H9 (cell line): ENCODE measurements at regions not wholly inside any gene's neighbourhood (a gene's known extent, or its start where the extent isn't known, plus 50 kb on each side); places are given as distances from the start of the nearest gene placed in this dataset.

Experiments
- DNase-seq: peaks from one replicate; pipeline ENCODE4 v3.0.0-alpha.2; 2017
- H2AFZ ChIP-seq: one replicate; pipeline ENCODE4 v1.6.1; 2013; ENCODE audit warnings: mild to moderate bottlenecking, low read length, control low read depth, moderate library complexity
- H2AK5ac ChIP-seq: 2 replicates; pipeline ENCODE4 v1.6.1; 2013; ENCODE audit warnings: low read length, control low read depth, mixed read lengths; ENCODE audit not compliant: insufficient read length
- H2BK120ac ChIP-seq: one replicate; pipeline ENCODE4 v1.6.1; 2013; ENCODE audit warnings: low read depth, mild to moderate bottlenecking, low read length, control low read depth, inconsistent platforms; ENCODE audit not compliant: poor library complexity, severe bottlenecking
- H2BK12ac ChIP-seq: 2 replicates; pipeline ENCODE4 v1.6.1; 2013; ENCODE audit warnings: low read length, control low read depth, mixed read lengths, low read depth; ENCODE audit not compliant: insufficient read length
- H2BK15ac ChIP-seq: 2 replicates; pipeline ENCODE4 v1.6.1; 2013; ENCODE audit warnings: low read depth, low read length, control low read depth
- H2BK20ac ChIP-seq: one replicate; pipeline ENCODE4 v1.6.1; 2013; ENCODE audit warnings: low read depth, mild to moderate bottlenecking, low read length, control low read depth, inconsistent platforms; ENCODE audit not compliant: poor library complexity, severe bottlenecking
- H2BK5ac ChIP-seq: 2 replicates; pipeline ENCODE4 v1.6.1; 2013; ENCODE audit warnings: low read length, control low read depth, mixed read lengths; ENCODE audit not compliant: insufficient read length
- H3K14ac ChIP-seq: 2 replicates; pipeline ENCODE4 v1.6.1; 2013; ENCODE audit warnings: low read length, control low read depth; ENCODE audit not compliant: insufficient read depth
- H3K18ac ChIP-seq: 2 replicates; pipeline ENCODE4 v1.6.1; 2013; ENCODE audit warnings: low read depth, mild to moderate bottlenecking, mixed read lengths, low read length, control low read depth; ENCODE audit not compliant: insufficient read length
- H3K23ac ChIP-seq: 2 replicates; pipeline ENCODE4 v1.6.1; 2013; ENCODE audit warnings: low read length, control low read depth, mixed read lengths, low read depth; ENCODE audit not compliant: insufficient read length
- H3K23me2 ChIP-seq: 2 replicates; pipeline ENCODE4 v1.6.1; 2013; ENCODE audit warnings: low read depth, mild to moderate bottlenecking, mixed read lengths, low read length, control low read depth; ENCODE audit not compliant: insufficient read length, poor library complexity, severe bottlenecking
- H3K27ac ChIP-seq: 2 replicates; pipeline ENCODE4 v1.5.1; 2013; ENCODE audit warnings: low read length, control low read depth, mixed read lengths, low read depth; ENCODE audit not compliant: insufficient read length
- H3K27me3 ChIP-seq: 2 replicates; pipeline ENCODE4 v1.6.1; 2013; ENCODE audit warnings: low read length, control low read depth, inconsistent platforms; ENCODE audit not compliant: insufficient read depth
- H3K4ac ChIP-seq: 2 replicates; pipeline ENCODE4 v1.6.1; 2013; ENCODE audit warnings: low read depth, mild to moderate bottlenecking, control low read depth, inconsistent platforms, low read length, moderate library complexity
- H3K4me1 ChIP-seq: 2 replicates; pipeline ENCODE4 v1.6.1; 2013; ENCODE audit warnings: low read length, control low read depth, inconsistent platforms; ENCODE audit not compliant: insufficient read depth
- H3K4me2 ChIP-seq: 2 replicates; pipeline ENCODE4 v1.6.1; 2013; ENCODE audit warnings: low read length, control low read depth, mixed read lengths; ENCODE audit not compliant: insufficient read length, insufficient read depth
- H3K56ac ChIP-seq: 2 replicates; pipeline ENCODE4 v1.6.1; 2013; ENCODE audit warnings: low read depth, mild to moderate bottlenecking, mixed read lengths, low read length, control low read depth; ENCODE audit not compliant: insufficient read length
- H3K79me1 ChIP-seq: 2 replicates; pipeline ENCODE4 v1.6.1; 2013; ENCODE audit warnings: low read depth, mild to moderate bottlenecking, moderate library complexity, low read length, control low read depth, inconsistent platforms; ENCODE audit not compliant: insufficient read depth, poor library complexity, severe bottlenecking
- H3K79me2 ChIP-seq: 2 replicates; pipeline ENCODE4 v1.6.1; 2013; ENCODE audit warnings: low read length, control low read depth, inconsistent platforms; ENCODE audit not compliant: insufficient read depth
- H3K9ac ChIP-seq: 2 replicates; pipeline ENCODE4 v1.6.1; 2013; ENCODE audit warnings: low read length, control low read depth, mixed read lengths; ENCODE audit not compliant: insufficient read length; ENCODE audit errors: extremely low read depth
- H3K9me3 ChIP-seq: one replicate; pipeline ENCODE4 v1.6.1; 2013; ENCODE audit warnings: low read depth, low read length, inconsistent platforms; ENCODE audit not compliant: control insufficient read depth
- H3T11ph ChIP-seq: one replicate; pipeline ENCODE4 v1.6.1; 2013; ENCODE audit warnings: mild to moderate bottlenecking, low read length, control low read depth, inconsistent platforms
- H4K20me1 ChIP-seq: one replicate; pipeline ENCODE4 v1.6.1; 2013; ENCODE audit not compliant: control insufficient read depth, insufficient read length, insufficient read depth
- H4K5ac ChIP-seq: 2 replicates; pipeline ENCODE4 v1.6.1; 2013; ENCODE audit warnings: low read depth, mild to moderate bottlenecking, mixed read lengths, low read length, control low read depth; ENCODE audit not compliant: insufficient read length
- H4K8ac ChIP-seq: replicated peaks from 2 replicates; pipeline ENCODE4 v1.6.1; 2013; ENCODE audit warnings: low read length, control low read depth, mixed read lengths, low read depth; ENCODE audit not compliant: insufficient read length
- H4K91ac ChIP-seq: 2 replicates; pipeline ENCODE4 v1.6.1; 2013; ENCODE audit warnings: low read depth, mild to moderate bottlenecking, moderate library complexity, mixed read lengths, low read length, control low read depth; ENCODE audit not compliant: insufficient read length
- H3K27ac Mint-ChIP-seq, 3 experiments: 2 replicates in 2 of 3; 3 replicates in 1 of 3; pipeline ENCODE4 v1.8.0; 2020 to 2021; ENCODE audit warnings: mixed read lengths in 3 of 3, mild to moderate bottlenecking in 1 of 3, moderate library complexity in 1 of 3
- H3K27me3 Mint-ChIP-seq: 2 replicates; pipeline ENCODE4 v1.8.0; 2021; ENCODE audit warnings: low read depth, mild to moderate bottlenecking, moderate library complexity, mixed read lengths
- H3K36me3 Mint-ChIP-seq, 3 experiments: 2 replicates in 2 of 3; 3 replicates in 1 of 3; pipeline ENCODE4 v1.8.0; 2020 to 2021; ENCODE audit warnings: low read depth in 3 of 3, mixed read lengths in 3 of 3; ENCODE audit not compliant: insufficient read depth in 1 of 3
- H3K4me1 Mint-ChIP-seq, 2 experiments: 2 replicates each; pipeline ENCODE4 v1.8.0; 2020; ENCODE audit warnings: mixed read lengths in 2 of 2
- H3K4me3 Mint-ChIP-seq, 2 experiments: 2 replicates in 1 of 2; 3 replicates in 1 of 2; pipeline ENCODE4 v1.8.0; 2020 to 2021; ENCODE audit warnings: mild to moderate bottlenecking in 2 of 2, mixed read lengths in 2 of 2, moderate library complexity in 1 of 2
- H3K9me3 Mint-ChIP-seq, 2 experiments: 2 replicates in 1 of 2; 3 replicates in 1 of 2; pipeline ENCODE4 v1.8.0; 2020; ENCODE audit warnings: mild to moderate bottlenecking in 2 of 2, mixed read lengths in 2 of 2, moderate library complexity in 1 of 2
- CTCF ChIP-seq: fragments of 200-600 bp; sonication (generic); conservative IDR thresholded peaks from 3 replicates; pipeline ENCODE4 v1.8.0; 2021; ENCODE audit warnings: antibody characterized with exemption, mild to moderate bottlenecking
- WGBS: extraction: QIAGEN DNeasy Blood & Tissue Kit; methylation state at CpG from one replicate; pipeline ENCODE4 v1.1.7; 2013; ENCODE audit warnings: missing lambda C conversion rate, low lambda C conversion rate, mixed read lengths; ENCODE audit not compliant: insufficient read length; ENCODE audit errors: extremely low coverage; 5-methylcytosine and 5-hydroxymethylcytosine counted together

GRCh38 chr6:4599924-4600323 is 176.3 kb upstream of the CDYL start:
- H3K79me2 ChIP-seq, result no peaks in the 10 kb centered on the region
- no peak overlapping the region for H4K8ac ChIP-seq
- TF ChIP-seq CTCF, result no peak
- no peak overlapping the region for H2BK120ac ChIP-seq
- Mint-ChIP-seq H3K27ac (no peak overlapping the region), H3K9me3 (no peaks in the 10 kb centered on the region; a peak in 1 of 5 replicates), H3K4me3 (no peak overlapping the region), H3K4me1 (0 out of 4 replicates have a peak, but pooled peaks cover 0 to 2% of the 10 kb centered on the region in 2 experiments), H3K27me3 (peaks cover 2% of the 10 kb centered on the region; the same call in 1 of the 2 replicates), H3K36me3 (no peaks in the 10 kb centered on the region; a peak in 2 of 7 replicates)
- no peak overlapping the region for H3K27ac ChIP-seq
- no peaks in the 10 kb centered on the region for H3K27me3 ChIP-seq
- DNase-seq, result no peak
- H3K56ac ChIP-seq, result no peak overlapping the region
- no CpG with 5 or more reads among the region's 2 CpGs for WGBS
- H3K9ac ChIP-seq, result no peak overlapping the region
- no peak overlapping the region for H2BK20ac ChIP-seq
- H2BK15ac ChIP-seq, result no peak overlapping the region
- H4K5ac ChIP-seq, result no peak overlapping the region
- no peak overlapping the region for H3T11ph ChIP-seq
- no peak overlapping the region for H3K4me2 ChIP-seq
- H2AK5ac ChIP-seq, result no peak overlapping the region
- H3K18ac ChIP-seq, result no peak overlapping the region
- H3K23ac ChIP-seq, result no peak overlapping the region
- H2BK5ac ChIP-seq, result no peak overlapping the region
- no peak overlapping the region for H4K91ac ChIP-seq
- no peak overlapping the region for H2AFZ ChIP-seq
- no peak overlapping the region for H2BK12ac ChIP-seq
- H3K4me1 ChIP-seq, result no peaks in the 10 kb centered on the region
- no peaks in the 10 kb centered on the region for H3K23me2 ChIP-seq
- H3K79me1 ChIP-seq, result no peaks in the 10 kb centered on the region
- H3K4ac ChIP-seq, result no peak overlapping the region
- H3K9me3 ChIP-seq, result no peaks in the 10 kb centered on the region
- no peaks in the 10 kb centered on the region for H4K20me1 ChIP-seq
- H3K14ac ChIP-seq, result no peak overlapping the region
